ENCODE measurements at regions not wholly inside any gene's neighbourhood (a gene's known extent, or its start where the extent isn't known, plus 50 kb on each side); places are given as distances from the start of the nearest gene placed in this dataset.

DNA sequence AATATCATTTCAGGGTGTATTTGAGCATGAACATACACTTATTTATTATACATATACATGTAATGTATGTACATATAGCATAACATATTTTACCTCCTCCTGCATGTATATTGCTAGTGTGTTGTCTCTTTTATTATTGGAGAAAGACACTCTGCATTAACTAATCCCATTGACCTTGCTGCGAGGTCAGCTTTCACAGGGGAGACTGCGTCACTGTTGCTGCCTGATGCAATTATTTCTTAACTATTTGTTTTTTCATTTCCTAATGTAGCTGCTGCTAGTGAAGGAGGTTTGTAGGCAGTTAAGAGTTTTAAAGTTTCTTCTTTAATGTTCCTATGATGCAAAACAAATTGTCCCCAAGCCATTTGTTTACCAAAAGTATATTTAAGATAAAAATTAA, 185.4 kb upstream of the CNTN5 start:
- TF ChIP-seq CTCF (IDR thresholded peaks at IDR 0.05) (no peak), POLR2A (IDR thresholded peaks at IDR 0.05) (no peak), POLR2AphosphoS5 (IDR thresholded peaks at IDR 0.05) (no peak), EP300 (IDR thresholded peaks at IDR 0.05; ENCODE audit: low read depth) (no peak)
